ENCODE measurements at regions not wholly inside any gene's neighbourhood (a gene's known extent, or its start where the extent isn't known, plus 50 kb on each side); places are given as distances from the start of the nearest gene placed in this dataset.

- ATAC-seq, result no peak
- no peak for DNase-seq (ENCODE audit: low spot score)
- H3K36me3 Mint-ChIP-seq (ENCODE audit: low read depth), result peaks cover 7% of the 10 kb centered on the region
- Histone ChIP-seq H3K9me2 (ENCODE audit: insufficient read depth) (no peaks in the 10 kb centered on the region), H4K20me1 (replicated peaks; ENCODE audit: insufficient read depth) (no peaks in the 10 kb centered on the region), H3K36me3 (ENCODE audit: insufficient read depth) (no peaks in the 10 kb centered on the region), H3K4me1 (ENCODE audit: insufficient read depth) (no peaks in the 10 kb centered on the region), H2AFZ (no peak overlapping the region), H3K4me2 (no peak overlapping the region), H3F3A (replicated peaks; ENCODE audit: low read depth) (no peaks in the 10 kb centered on the region), H3K4me3 (no peak overlapping the region), H3K79me2 (replicated peaks; ENCODE audit: insufficient read depth) (no peaks in the 10 kb centered on the region), H3K27me3 (ENCODE audit: insufficient read depth) (no peaks in the 10 kb centered on the region), H3K27ac (ENCODE audit: low read depth) (no peak overlapping the region)
- peaks cover 9% of the 10 kb centered on the region for H3K9me3 Mint-ChIP-seq
- H3K27ac Mint-ChIP-seq, result no peak overlapping the region
- no peak overlapping the region for H3K4me3 Mint-ChIP-seq
- TF ChIP-seq EZH2phosphoT487 (IDR thresholded peaks at IDR 0.05; ENCODE audit: unreplicated experiment) (no peak), JUNB (IDR thresholded peaks at IDR 0.05; ENCODE audit: unreplicated experiment) (no peak), CREB1 (CRISPR knock-in tag; IDR thresholded peaks at IDR 0.05; ENCODE audit: low read depth) (no peak), NANOG (IDR thresholded peaks at IDR 0.05; ENCODE audit: borderline replicate concordance) (no peak), POLR2AphosphoS5 (IDR thresholded peaks at IDR 0.05; ENCODE audit: low read depth) (no peak), ZNF114 (CRISPR knock-in tag; IDR thresholded peaks at IDR 0.05) (no peak), REST (IDR thresholded peaks at IDR 0.05; ENCODE audit: unreplicated experiment) (no peak), ZNF331 (CRISPR knock-in tag; IDR thresholded peaks at IDR 0.05; ENCODE audit: low read depth) (no peak), STAT1 (IDR thresholded peaks at IDR 0.05; ENCODE audit: unreplicated experiment) (no peak), EZH2 (IDR thresholded peaks at IDR 0.05; ENCODE audit: low read depth, unreplicated experiment) (no peak), CTCF (conservative IDR thresholded peaks at IDR 0.05; ENCODE audit: low read depth in 2 of 2) (no peak)
- TF ChIP-seq, protein P1, sequence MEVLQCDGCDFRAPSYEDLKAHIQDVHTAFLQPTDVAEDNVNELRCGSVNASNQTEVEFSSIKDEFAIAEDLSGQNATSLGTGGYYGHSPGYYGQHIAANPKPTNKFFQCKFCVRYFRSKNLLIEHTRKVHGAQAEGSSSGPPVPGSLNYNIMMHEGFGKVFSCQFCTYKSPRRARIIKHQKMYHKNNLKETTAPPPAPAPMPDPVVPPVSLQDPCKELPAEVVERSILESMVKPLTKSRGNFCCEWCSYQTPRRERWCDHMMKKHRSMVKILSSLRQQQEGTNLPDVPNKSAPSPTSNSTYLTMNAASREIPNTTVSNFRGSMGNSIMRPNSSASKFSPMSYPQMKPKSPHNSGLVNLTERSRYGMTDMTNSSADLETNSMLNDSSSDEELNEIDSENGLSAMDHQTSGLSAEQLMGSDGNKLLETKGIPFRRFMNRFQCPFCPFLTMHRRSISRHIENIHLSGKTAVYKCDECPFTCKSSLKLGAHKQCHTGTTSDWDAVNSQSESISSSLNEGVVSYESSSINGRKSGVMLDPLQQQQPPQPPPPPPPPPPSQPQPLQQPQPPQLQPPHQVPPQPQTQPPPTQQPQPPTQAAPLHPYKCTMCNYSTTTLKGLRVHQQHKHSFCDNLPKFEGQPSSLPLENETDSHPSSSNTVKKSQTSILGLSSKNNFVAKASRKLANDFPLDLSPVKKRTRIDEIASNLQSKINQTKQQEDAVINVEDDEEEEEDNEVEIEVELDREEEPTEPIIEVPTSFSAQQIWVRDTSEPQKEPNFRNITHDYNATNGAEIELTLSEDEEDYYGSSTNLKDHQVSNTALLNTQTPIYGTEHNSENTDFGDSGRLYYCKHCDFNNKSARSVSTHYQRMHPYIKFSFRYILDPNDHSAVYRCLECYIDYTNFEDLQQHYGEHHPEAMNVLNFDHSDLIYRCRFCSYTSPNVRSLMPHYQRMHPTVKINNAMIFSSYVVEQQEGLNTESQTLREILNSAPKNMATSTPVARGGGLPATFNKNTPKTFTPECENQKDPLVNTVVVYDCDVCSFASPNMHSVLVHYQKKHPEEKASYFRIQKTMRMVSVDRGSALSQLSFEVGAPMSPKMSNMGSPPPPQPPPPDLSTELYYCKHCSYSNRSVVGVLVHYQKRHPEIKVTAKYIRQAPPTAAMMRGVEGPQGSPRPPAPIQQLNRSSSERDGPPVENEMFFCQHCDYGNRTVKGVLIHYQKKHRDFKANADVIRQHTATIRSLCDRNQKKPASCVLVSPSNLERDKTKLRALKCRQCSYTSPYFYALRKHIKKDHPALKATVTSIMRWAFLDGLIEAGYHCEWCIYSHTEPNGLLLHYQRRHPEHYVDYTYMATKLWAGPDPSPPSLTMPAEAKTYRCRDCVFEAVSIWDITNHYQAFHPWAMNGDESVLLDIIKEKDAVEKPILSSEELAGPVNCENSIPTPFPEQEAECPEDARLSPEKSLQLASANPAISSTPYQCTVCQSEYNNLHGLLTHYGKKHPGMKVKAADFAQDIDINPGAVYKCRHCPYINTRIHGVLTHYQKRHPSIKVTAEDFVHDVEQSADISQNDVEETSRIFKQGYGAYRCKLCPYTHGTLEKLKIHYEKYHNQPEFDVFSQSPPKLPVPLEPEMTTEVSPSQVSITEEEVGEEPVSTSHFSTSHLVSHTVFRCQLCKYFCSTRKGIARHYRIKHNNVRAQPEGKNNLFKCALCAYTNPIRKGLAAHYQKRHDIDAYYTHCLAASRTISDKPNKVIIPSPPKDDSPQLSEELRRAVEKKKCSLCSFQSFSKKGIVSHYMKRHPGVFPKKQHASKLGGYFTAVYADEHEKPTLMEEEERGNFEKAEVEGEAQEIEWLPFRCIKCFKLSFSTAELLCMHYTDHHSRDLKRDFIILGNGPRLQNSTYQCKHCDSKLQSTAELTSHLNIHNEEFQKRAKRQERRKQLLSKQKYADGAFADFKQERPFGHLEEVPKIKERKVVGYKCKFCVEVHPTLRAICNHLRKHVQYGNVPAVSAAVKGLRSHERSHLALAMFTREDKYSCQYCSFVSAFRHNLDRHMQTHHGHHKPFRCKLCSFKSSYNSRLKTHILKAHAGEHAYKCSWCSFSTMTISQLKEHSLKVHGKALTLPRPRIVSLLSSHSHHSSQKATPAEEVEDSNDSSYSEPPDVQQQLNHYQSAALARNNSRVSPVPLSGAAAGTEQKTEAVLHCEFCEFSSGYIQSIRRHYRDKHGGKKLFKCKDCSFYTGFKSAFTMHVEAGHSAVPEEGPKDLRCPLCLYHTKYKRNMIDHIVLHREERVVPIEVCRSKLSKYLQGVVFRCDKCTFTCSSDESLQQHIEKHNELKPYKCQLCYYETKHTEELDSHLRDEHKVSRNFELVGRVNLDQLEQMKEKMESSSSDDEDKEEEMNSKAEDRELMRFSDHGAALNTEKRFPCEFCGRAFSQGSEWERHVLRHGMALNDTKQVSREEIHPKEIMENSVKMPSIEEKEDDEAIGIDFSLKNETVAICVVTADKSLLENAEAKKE (CRISPR knock-in tag; IDR thresholded peaks at IDR 0.05), result no peak
- TF ChIP-seq, protein P2, sequence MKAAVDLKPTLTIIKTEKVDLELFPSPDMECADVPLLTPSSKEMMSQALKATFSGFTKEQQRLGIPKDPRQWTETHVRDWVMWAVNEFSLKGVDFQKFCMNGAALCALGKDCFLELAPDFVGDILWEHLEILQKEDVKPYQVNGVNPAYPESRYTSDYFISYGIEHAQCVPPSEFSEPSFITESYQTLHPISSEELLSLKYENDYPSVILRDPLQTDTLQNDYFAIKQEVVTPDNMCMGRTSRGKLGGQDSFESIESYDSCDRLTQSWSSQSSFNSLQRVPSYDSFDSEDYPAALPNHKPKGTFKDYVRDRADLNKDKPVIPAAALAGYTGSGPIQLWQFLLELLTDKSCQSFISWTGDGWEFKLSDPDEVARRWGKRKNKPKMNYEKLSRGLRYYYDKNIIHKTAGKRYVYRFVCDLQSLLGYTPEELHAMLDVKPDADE (IDR thresholded peaks at IDR 0.05), result no peak
- no peaks in the 10 kb centered on the region; the same call in 2 of the 3 replicates for H3K4me1 Mint-ChIP-seq
- peaks cover 5% of the 10 kb centered on the region for H3K27me3 Mint-ChIP-seq (ENCODE audit: insufficient read depth, low read depth, poor library complexity)
Observed at GRCh38 chr3:194045919-194046318, 90.0 kb upstream of the HES1 start.
